HG03460 (cell line): ENCODE measurements at regions not wholly inside any gene's neighbourhood (a gene's known extent, or its start where the extent isn't known, plus 50 kb on each side); places are given as distances from the start of the nearest gene placed in this dataset.

Experiments
- ATAC-seq: cut with Tn5 transposase; IDR thresholded peaks from one replicate; pipeline ENCODE4 v1.9.1; 2021; ENCODE audit not compliant: unreplicated experiment

DNA sequence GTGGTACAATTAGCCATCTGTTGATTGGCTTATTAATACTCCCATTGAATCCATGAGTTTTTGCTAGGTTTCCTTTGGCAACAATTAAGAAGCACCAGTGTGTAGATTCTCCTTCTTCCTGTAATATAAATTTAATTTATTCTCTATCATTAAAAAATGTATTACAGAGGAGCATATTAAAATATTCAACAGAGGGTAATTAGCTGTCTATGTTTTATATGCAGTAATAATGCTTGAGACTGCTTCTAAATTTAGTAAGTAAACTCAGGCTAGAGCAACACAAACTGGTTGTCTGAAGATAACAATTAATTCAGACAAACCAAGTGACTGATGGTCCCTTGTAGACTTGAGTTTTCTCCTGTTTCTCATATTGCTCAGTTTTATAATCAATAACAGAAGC, 192.4 kb downstream of the FAT4 start:
- ATAC-seq, result no peak

DNA sequence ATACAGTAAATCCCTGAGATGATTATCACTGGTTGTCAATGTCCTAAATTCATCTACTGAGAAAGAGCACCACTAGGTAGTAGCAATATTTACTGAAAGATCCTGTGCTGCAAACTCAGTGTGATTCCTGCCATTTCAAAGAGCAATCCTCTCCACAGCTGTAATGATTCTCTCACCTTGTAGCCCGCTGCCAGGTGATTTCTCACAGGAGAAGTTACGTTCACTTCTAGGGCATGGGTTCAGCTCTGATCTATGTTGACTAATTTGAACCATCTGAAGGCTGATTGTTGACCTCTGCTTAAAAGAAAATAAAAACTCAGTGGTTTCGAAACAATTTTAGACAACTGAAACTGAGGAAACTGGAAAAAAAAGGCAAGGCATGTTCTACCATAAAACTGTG, 197.0 kb downstream of the FAT4 start:
- no peak for ATAC-seq

DNA sequence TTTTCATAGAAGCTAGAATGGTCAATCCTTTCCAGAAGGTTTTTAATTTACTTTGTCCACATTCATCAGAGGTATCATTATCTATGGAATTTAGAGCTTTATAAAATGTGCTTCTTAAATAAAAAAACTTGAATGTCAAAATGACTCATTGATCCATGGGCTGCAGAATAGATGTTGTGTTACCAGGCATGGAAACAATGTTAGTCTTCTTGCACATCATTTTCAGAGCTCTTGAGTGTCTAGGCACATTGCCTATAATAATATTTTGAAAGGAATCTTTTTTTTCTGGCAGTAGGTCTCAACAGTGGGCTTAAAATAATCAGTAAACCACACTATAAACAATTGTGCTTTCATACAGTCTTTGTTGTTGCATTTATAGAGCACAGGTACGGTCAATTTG, 200.3 kb downstream of the FAT4 start:
- no peak for ATAC-seq

DNA sequence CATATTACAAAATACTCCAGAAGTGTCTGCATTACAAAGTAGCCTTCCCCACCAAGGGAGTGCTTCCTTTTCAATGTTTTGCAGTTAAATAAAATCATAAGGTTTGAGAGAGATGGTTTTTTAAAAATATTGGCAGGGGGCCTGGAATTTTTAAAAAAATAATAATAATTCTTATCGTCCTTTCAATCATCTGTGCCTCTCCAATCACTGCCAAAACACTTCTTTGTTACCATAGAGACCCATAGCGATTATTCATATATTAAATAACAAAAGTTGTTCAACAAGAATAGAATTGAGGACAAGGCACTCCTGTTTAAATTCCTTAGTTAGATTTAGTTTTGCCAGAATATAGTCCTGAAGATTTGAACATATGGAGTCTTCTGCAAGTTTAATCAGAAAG, 203.1 kb downstream of the FAT4 start:
- ATAC-seq, result no peak

DNA sequence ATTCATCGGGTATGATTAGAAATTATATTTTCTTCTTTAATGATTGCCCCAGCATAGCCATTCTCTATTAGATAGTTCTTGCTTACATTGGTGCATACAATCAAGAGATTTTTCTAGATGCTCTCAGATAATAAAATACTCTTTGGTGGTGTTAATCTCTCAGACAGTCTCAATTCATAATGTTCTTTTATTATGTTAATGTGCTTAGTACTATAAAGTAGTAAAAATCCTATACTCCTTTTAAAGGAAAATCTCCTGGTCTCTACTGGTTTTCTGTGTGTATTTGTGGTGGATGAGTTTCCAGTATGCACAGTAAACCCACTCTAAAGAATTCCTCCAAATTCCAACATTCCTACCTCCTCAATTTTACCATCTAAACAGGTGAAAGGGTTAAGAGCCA, 203.5 kb downstream of the FAT4 start:
- no peak for ATAC-seq

DNA sequence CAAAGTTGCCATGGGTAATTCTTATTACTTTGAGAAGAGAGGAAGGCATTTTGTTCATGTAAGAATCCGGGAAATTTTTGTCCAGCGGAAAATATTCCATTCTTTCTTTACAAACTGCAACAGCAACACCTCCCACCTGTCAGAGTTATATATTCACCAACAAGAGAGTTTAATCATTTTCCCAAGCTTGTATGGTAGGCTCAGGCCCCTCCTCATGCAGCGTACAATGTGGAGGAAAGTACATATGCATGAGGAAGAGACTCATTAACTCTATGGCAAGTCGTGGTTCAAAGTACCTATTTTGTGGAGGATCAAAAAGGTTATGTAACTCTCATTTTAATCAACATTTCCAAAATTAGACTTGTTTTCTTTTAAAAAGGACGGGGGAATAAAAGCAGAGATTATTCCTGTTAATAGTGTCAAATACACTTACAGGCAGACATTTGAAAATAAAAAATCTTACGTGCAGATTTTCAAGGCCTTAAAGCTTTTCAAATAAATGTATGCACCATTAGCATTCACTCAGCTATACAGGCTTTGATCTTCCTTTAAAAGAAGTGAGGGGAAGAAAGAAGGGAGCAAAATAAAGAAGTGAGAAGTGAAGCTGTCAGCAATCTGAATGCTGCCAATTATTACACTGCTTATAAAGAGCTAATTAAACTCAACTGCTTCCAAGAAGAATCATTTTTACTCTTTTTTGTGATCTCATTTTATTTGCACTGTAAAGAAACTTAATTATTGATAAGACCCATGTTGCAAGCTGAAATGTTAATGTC, 204.8 kb downstream of the FAT4 start:
- no peak for ATAC-seq

DNA sequence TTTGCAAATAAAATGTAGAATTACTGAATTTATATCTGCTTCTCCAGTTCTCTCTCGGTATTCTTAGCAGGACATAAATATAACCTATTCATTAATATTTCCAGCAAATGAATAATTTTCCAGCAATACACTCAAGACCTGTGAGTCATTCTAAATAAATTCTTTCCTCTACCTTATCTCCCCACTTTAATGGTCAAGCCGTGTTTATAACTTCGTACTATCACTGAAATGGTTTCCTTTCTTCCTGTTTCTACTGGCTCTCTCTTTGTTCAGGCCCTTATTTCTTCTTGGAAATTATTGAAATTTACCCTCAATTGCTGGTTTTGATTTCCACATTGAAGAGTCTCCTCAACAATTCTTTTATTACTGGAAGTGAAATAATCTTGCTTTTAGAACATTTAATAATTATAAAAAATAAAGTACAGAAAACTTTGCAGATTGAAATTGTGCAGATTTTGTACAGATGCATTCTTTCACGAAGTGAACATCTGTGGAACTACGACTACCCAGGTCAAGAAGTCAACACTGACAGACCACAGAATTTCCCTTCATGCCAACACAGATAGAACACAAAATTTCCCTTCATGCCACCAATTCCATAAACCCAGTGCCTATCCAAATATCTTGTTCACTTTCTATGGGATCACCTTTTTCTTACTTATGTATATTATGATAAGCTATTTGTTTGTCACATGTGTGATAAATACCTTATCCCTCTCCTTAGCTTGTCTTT, 205.7 kb downstream of the FAT4 start:
- no peak for ATAC-seq

DNA sequence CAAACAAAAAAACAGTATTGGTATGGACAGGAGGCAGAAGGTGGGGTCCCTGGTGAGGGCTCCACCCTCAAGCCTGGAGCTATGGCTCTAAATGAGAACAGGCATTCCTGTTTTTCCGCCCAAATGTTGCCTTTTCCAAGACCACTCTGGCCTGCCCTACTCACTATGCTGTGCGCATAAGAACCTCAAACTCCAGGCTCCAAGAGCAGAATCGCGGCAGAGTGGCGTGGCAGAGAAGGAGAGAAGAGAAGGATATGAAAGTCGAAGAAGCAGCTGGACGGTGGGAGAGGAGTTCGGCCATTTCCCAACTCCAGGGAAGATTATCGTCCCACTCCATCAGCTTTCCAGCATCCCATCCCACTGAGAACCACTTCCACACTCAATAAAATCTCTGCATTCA, 207.8 kb downstream of the FAT4 start:
- no peak for ATAC-seq

DNA sequence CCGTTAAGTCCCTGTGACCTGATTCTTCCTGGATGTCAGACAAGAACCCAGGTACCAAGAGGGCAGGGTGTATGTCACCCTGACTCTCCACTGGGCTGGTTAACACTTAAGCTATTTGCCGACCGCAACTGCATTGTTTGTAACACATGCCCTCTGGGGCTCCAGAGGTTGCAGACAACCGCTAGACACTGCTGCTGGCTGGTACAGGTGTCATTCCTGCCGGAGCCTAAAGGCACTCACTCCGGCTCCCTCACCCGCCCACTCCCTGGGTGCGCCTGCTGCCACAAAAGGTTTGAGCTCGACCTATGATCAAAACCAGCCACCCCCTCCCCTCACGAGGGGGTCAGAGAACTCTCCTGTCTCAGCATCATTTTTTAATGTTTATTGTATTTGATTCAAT, 208.2 kb downstream of the FAT4 start:
- ATAC-seq, result no peak

DNA sequence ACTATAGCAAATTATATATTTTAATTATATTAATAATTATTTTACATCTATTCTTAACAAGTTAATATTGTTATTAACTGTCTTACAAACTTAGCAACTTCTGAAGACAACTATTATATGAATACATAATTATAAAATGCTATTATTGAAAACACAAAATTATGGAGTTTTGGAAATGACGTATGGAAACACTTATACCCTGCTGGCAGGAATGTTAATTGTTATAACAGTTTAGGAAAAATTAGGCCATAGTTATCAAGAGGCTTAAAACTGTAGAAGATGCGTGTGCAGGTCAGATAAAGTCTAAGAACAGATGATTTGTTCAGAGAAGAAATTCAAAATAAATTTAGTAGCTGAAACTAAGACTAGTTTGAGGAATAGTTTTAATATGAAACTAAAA, 211.7 kb downstream of the FAT4 start:
- ATAC-seq, result no peak

DNA sequence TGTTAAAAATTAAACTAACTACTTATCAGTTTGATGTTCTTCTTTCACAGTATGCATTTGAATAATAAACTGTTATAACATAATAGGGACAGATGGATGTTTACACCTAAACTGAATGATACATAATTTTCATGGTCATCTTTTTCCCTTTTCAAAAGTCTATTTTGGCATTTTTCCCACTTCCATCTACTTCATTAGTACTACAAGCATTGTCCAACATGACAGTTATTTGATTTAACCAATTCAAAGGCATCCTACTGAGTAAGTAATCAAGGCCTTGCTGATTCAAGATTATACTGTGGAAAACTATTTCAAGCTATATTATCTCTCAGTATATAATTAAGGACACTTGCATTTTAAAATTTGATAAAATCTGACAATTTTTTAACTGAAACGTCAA, 212.9 kb downstream of the FAT4 start:
- ATAC-seq, result no peak

DNA sequence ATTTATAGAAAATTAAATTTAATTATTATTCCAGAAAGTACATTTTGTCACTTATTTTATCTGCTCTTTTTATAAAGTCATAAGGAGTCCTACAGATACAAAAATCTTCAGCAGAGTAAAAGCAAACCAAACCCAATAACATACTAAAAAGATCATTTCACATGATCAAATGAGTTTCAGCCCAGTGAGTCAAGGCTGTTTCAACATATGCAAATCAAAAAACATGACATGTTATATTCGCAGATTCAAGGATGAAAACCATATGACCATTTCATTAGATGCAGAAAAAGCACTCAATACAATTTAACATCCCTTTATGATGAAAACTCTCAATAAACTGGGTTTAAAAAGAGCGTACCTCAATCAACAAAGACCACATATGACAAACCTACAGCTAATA, 214.3 kb downstream of the FAT4 start:
- ATAC-seq, result no peak

DNA sequence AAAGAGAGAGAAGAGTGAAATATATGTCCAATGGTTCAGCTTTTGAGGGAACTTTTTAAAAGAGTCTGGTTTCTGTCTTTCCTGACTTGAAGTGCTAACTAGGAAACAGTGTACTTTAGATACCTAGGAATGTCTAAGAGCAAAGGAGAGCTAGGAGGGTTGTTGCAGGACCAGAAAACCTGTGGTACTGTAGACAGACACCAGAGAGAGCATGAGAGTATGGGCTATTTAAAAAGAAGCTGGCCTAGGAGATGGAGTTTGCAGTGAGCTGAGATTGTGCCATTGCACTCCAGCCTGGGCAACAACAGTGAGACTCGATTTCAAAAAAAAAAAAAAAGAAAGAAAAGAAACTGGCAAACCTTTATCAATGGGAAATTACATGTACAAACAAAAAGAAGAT, 223.9 kb downstream of the FAT4 start:
- no peak for ATAC-seq

DNA sequence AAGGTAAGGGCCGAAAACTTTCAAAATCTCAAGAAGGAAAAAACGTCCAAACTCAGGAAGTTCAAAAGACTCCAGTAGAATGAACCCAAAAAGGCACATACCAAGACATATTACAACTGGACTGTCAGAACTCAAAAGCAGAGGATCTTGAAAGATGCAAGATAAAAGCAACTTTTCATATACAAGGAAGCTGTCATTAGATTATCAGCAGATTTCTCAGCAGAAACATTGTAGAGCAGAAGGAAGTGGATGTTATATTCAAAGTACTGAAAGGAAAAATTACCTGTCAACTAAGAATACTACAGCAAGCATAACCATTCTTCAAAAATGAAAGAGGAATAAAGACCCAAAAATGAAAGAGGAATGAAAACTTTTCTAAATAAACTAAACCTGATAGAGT, 224.9 kb downstream of the FAT4 start:
- ATAC-seq, result no peak

DNA sequence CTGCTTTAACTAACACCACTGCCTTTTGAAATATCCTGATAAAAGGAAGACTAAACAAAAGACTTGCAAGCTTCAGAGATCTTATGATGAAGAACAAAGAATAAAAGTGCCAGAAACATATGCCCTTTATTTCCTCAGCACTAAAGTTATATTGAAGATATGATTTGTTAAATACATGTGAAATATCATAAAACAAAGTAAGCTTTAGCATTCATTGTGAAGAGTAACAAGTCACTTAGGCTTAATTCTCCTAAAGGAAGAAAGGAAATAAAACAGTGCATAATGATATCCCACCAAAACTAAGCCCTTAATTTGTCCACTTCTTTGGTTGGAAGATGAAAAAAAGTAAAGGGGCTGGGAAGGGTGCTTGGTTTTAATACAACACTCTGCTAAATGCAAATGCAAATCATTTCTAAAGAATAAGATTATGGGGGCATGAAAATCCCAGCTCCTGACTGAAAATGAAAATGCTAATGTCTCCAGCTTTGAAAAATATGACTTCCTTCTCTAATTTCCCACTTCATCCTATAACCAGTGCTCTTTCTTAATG, 227.2 kb downstream of the FAT4 start:
- ATAC-seq, result no peak

DNA sequence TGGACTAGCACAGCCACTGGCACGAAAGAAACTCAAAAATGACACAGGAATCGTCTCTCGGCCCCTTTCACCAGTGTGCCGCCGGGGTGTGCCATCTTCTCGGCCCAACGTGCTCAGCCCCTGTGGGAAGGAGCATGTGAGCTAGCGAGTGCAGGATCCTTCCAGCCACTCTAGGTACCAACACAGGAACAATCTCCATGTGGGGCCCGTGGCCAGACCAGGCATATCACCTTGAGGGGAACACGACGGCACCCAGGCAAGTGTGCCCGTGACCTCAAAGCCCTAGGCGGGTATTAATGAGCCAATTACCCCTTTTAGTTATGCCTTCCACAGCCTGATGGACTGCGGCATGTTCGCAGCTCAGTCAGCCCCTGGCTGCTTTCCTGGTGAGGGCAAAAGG, 231.5 kb downstream of the FAT4 start:
- ATAC-seq, result no peak

DNA sequence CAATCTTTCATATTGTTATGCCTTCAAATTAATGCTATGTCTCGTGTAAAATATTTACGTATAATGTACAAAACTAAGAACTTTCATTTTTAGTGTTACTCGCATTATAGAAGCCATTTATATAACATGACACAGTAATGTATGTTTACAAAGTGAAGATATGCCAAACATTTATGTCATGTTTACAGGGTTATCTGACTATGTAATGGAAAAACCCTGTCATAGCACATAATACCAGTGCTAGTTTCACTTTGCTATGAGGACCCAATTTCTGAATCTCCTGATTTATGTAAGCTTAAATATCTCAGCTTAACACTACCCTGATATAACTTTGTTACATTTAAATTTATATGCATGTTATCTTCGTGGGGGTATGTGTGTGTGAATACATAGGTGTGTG, 233.1 kb downstream of the FAT4 start:
- no peak for ATAC-seq

DNA sequence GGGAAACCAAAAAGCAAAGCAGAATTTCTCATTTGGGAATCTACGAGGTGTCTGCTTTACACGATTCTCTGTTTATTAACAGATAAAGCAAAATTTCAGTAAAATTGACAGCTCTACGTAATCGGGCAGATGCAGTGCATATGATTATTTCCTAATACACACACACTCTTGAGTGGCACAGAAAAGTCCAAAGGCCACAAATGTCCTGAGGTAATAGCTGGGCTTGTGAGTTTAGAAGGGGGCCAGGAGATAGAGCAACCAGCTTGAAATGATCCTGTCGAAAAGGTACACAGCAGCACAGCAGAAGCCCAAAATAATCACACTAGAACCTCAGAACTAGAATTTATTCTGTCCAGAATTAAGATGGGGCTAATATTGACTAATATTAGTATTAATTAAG, 236.0 kb downstream of the FAT4 start:
- no peak for ATAC-seq

DNA sequence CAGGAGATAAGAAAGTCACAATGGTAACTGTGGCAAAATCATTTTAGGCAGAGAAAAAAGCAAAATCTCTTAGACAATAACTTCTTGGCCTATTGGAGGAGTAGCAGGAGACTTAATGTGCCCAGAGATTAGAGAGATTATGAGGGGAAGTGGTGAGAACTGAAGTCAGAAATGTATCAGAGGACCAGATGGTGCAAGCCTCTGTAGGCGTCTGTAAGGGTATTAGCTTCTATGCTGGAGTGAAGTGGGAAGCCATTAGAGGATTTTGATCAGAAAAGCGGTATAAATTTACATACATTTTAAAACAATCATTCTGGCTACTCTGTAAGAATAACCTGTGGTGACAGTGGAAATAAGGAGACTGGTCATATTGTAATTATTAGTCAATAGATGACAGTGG, 236.7 kb downstream of the FAT4 start:
- ATAC-seq, result no peak

DNA sequence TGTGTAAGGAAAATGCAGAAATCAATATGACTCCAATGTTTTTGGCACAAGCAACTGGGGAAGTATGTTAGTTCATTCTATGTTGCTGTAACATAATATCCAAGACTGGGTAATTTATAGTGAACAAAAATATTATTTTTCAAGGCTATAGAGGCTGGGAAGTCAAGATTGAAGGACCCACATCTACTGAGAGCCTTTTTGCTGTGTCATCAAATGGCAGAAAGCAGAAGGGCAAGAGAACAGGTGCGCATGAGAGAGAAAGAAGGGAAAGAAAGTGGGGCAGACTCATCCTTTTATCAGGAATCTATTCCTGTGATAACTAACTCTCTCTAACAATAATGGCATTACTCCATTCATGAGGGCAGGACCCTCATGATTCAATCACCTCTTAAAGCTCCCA, 237.2 kb downstream of the FAT4 start:
- ATAC-seq, result no peak

DNA sequence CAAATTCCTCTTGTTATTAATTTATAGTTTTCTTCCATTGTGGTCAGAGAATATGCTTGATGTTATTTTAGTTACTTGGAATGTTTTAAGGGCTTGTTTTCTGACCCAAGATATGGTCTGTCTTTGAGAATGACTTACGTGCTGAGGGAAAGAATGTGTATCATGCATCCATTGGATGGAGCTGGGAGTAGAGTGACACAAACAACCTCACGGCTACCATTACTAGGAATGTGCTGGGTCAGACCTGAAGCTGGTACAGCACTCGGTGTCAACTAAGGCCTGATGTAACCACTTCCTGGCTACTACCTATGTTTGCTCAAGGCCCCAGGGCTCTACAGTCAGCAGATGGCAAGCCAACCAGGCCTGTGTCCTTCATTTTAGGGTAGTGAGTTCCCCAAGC, 257.8 kb downstream of the FAT4 start:
- no peak for ATAC-seq

DNA sequence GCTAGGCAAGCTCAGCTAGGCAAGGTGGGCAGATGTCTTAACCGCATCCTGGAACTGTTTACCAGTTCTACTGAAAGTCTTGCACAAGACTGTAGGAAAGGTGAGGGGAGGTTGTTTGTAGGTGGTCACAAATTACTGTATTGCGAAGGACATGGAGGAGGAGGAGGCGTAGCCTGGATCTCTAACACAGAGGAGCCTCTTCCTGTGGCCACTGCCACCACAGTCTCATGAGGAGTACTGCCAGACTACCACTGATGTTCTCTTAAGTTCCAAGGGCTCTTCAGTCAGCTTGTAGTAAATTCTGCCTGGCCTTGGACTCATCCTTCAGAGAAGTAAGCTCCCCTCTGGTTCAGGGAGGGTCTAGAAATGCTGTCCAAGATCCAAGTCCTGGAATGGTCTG, 258.6 kb downstream of the FAT4 start:
- ATAC-seq, result no peak

DNA sequence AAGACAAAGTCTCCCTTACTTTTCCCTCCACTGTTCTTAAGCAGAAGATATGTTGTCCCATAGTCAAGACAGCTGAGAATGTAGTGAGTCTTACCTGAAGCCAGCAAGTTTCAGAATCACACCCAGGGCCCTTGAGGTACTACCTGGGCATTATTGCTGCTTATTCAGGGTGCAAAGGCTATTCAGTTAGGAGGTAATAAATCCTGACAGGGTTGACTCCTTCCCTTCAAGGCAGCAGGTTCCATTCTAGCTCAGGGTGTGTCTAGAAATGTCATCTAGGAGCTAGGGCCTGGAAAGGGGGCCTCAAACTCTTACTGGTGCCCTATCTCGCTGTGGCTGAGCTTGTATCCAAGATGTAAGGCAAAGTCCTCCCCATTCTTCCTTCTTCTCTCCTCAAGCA, 259.0 kb downstream of the FAT4 start:
- ATAC-seq, result no peak
